ENCODE measurements at regions not wholly inside any gene's neighbourhood (a gene's known extent, or its start where the extent isn't known, plus 50 kb on each side); places are given as distances from the start of the nearest gene placed in this dataset.
A peak's percentile ranks its signal among the peaks of the same experiment; 100 is the strongest.

DNA sequence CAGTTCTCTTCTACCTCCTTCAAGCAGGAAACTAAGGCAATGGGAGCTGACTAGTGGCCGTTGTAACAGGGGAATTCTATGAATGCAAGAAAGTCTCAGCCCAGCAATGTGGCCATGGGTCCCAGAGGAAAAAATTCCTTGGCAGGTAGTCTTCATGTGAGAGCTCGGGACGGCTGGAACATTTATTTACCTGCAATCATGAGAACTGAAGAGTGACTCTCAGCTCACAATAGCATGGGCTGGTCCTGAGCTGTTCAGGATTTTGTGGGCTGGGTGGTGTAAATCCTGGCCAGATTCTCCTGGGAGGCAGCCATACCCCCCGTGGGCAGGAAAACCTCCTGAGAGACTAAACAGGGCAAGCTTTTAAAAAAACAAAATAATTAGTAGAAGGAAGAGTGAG is 330.3 kb upstream of the CTNNB1 start:
- Histone ChIP-seq H3K27ac (ENCODE audit: low read length) (no peak overlapping the region), H3K36me3 (ENCODE audit: control insufficient read depth in 2 of 2, insufficient read depth in 2 of 2, low read length in 2 of 2) (no peaks in the 10 kb centered on the region), H3K4me3 (ENCODE audit: low read length in 2 of 2) (no peak overlapping the region), H3K27me3 (ENCODE audit: control insufficient read depth in 1 of 2, insufficient read depth in 2 of 2, low read length in 2 of 2) (no peaks in the 10 kb centered on the region), H3K9ac (ENCODE audit: low read length in 2 of 2) (no peak overlapping the region), H3K9me3 (ENCODE audit: control insufficient read depth in 2 of 2, low read length in 2 of 2) (no peaks in the 10 kb centered on the region), H3K4me1 (ENCODE audit: control insufficient read depth, insufficient read depth, low read length) (no peaks in the 10 kb centered on the region)

DNA sequence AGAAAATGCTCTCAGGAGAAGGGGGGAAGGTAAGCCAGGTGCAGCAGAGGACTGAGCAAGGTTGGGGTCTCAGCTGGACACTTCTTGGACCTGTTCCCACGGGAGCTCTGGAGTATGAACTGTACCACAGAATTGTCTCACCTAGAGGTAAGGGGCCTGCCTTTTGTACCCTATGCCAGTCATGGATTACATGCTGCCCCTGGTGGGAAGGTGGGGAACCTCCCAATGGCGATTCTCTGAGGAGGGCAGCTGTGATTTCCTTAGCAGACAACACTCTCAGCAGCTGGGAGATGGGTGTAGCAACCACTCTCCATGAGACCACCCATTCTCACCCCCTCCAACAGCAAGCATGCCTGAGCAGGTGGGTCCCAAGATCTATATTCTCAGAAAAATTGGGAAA is 329.4 kb upstream of the CTNNB1 start:
- Histone ChIP-seq H3K9ac (ENCODE audit: low read length in 2 of 2) (no peak overlapping the region), H3K9me3 (ENCODE audit: control insufficient read depth in 2 of 2, low read length in 2 of 2) (no peaks in the 10 kb centered on the region), H3K36me3 (ENCODE audit: control insufficient read depth in 2 of 2, insufficient read depth in 2 of 2, low read length in 2 of 2) (no peaks in the 10 kb centered on the region), H3K4me1 (ENCODE audit: control insufficient read depth, insufficient read depth, low read length) (no peaks in the 10 kb centered on the region), H3K27me3 (ENCODE audit: control insufficient read depth in 1 of 2, insufficient read depth in 2 of 2, low read length in 2 of 2) (no peaks in the 10 kb centered on the region), H3K27ac (ENCODE audit: low read length) (no peak overlapping the region), H3K4me3 (ENCODE audit: low read length in 2 of 2) (no peak overlapping the region)

- Histone ChIP-seq H3K36me3 (ENCODE audit: control insufficient read depth in 2 of 2, insufficient read depth in 2 of 2, low read length in 2 of 2) (no peaks in the 10 kb centered on the region), H3K4me3 (ENCODE audit: low read length in 2 of 2) (no peak overlapping the region), H3K4me1 (ENCODE audit: control insufficient read depth, insufficient read depth, low read length) (peaks cover 6% of the 10 kb centered on the region), H3K9me3 (ENCODE audit: control insufficient read depth in 2 of 2, low read length in 2 of 2) (no peaks in the 10 kb centered on the region), H3K27me3 (ENCODE audit: control insufficient read depth in 1 of 2, insufficient read depth in 2 of 2, low read length in 2 of 2) (no peaks in the 10 kb centered on the region), H3K27ac (ENCODE audit: low read length) (no peak overlapping the region), H3K9ac (ENCODE audit: low read length in 2 of 2) (no peak overlapping the region)
These were observed 327.9 kb upstream of the CTNNB1 start for GRCh38 chr3:40871394-40871793.

GRCh38 chr3:40872258-40872920 is 326.9 kb upstream of the CTNNB1 start:
- Histone ChIP-seq H3K9ac (ENCODE audit: low read length in 2 of 2) (no peak overlapping the region), H3K27me3 (ENCODE audit: control insufficient read depth in 1 of 2, insufficient read depth in 2 of 2, low read length in 2 of 2) (no peaks in the 10 kb centered on the region), H3K4me3 (ENCODE audit: low read length in 2 of 2) (no peak overlapping the region), H3K9me3 (ENCODE audit: control insufficient read depth in 2 of 2, low read length in 2 of 2) (no peaks in the 10 kb centered on the region), H3K4me1 (ENCODE audit: control insufficient read depth, insufficient read depth, low read length) (peaks cover 7% of the 10 kb centered on the region), H3K36me3 (ENCODE audit: control insufficient read depth in 2 of 2, insufficient read depth in 2 of 2, low read length in 2 of 2) (no peaks in the 10 kb centered on the region), H3K27ac (ENCODE audit: low read length) (no peak overlapping the region)

DNA sequence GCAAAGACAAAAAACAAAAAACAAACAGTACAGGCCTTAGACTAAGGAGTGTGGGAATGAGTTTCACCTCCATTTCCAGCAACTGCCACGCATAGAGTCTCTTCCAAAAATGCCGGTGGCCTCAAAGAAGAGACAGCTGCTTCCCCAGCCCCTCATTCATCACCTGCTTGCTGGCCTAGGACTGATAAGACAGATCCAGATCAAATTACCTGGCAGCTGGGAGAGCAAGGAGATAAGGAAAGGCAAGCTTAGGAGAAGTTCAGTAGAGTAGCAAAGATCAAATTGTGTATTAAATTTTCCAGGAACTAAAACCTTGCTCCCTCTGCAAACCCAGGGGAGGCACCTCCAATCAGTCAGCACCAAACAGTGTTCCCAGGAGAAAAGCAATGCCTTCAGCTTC is 325.8 kb upstream of the CTNNB1 start:
- H3K27me3 ChIP-seq (ENCODE audit: control insufficient read depth in 1 of 2, insufficient read depth in 2 of 2, low read length in 2 of 2): no peaks in the 10 kb centered on the region
- no peak overlapping the region for H3K9ac ChIP-seq (ENCODE audit: low read length in 2 of 2)
- peaks cover 17% of the 10 kb centered on the region for H3K4me1 ChIP-seq (ENCODE audit: control insufficient read depth, insufficient read depth, low read length)
- H3K4me3 ChIP-seq (ENCODE audit: low read length in 2 of 2): no peak overlapping the region
- no peaks in the 10 kb centered on the region for H3K9me3 ChIP-seq (ENCODE audit: control insufficient read depth in 2 of 2, low read length in 2 of 2)
- no peak overlapping the region for H3K27ac ChIP-seq (ENCODE audit: low read length)
- H3K36me3 ChIP-seq (ENCODE audit: control insufficient read depth in 2 of 2, insufficient read depth in 2 of 2, low read length in 2 of 2): no peaks in the 10 kb centered on the region

- Histone ChIP-seq H3K27ac (ENCODE audit: low read length) (no peak overlapping the region), H3K9me3 (ENCODE audit: control insufficient read depth in 2 of 2, low read length in 2 of 2) (no peaks in the 10 kb centered on the region), H3K4me1 (ENCODE audit: control insufficient read depth, insufficient read depth, low read length) (peaks cover 23% of the 10 kb centered on the region), H3K9ac (ENCODE audit: low read length in 2 of 2) (no peak overlapping the region), H3K4me3 (ENCODE audit: low read length in 2 of 2) (no peak overlapping the region), H3K27me3 (ENCODE audit: control insufficient read depth in 1 of 2, insufficient read depth in 2 of 2, low read length in 2 of 2) (no peaks in the 10 kb centered on the region), H3K36me3 (ENCODE audit: control insufficient read depth in 2 of 2, insufficient read depth in 2 of 2, low read length in 2 of 2) (no peaks in the 10 kb centered on the region)
These were observed 325.2 kb upstream of the CTNNB1 start for GRCh38 chr3:40873934-40874699.

- Histone ChIP-seq H3K9me3 (ENCODE audit: control insufficient read depth in 2 of 2, low read length in 2 of 2) (no peaks in the 10 kb centered on the region), H3K9ac (ENCODE audit: low read length in 2 of 2) (no peak overlapping the region), H3K27ac (ENCODE audit: low read length) (no peak overlapping the region), H3K36me3 (ENCODE audit: control insufficient read depth in 2 of 2, insufficient read depth in 2 of 2, low read length in 2 of 2) (no peaks in the 10 kb centered on the region), H3K4me1 (ENCODE audit: control insufficient read depth, insufficient read depth, low read length) (peaks cover 25% of the 10 kb centered on the region), H3K27me3 (ENCODE audit: control insufficient read depth in 1 of 2, insufficient read depth in 2 of 2, low read length in 2 of 2) (no peaks in the 10 kb centered on the region), H3K4me3 (ENCODE audit: low read length in 2 of 2) (no peak overlapping the region)
These were observed 323.7 kb upstream of the CTNNB1 start for GRCh38 chr3:40875581-40875980.

- no peaks in the 10 kb centered on the region for H3K27me3 ChIP-seq (ENCODE audit: control insufficient read depth in 1 of 2, insufficient read depth in 2 of 2, low read length in 2 of 2)
- no peaks in the 10 kb centered on the region for H3K36me3 ChIP-seq (ENCODE audit: control insufficient read depth in 2 of 2, insufficient read depth in 2 of 2, low read length in 2 of 2)
- H3K9ac ChIP-seq (ENCODE audit: low read length in 2 of 2): no peak overlapping the region
- no peak overlapping the region for H3K4me3 ChIP-seq (ENCODE audit: low read length in 2 of 2)
- peaks cover 25% of the 10 kb centered on the region for H3K4me1 ChIP-seq (ENCODE audit: control insufficient read depth, insufficient read depth, low read length)
- no peaks in the 10 kb centered on the region for H3K9me3 ChIP-seq (ENCODE audit: control insufficient read depth in 2 of 2, low read length in 2 of 2)
- peak overlapping the region; percentile 4 for H3K27ac ChIP-seq (ENCODE audit: low read length)
These were observed 323.3 kb upstream of the CTNNB1 start for GRCh38 chr3:40876009-40876408.

- H3K9me3 ChIP-seq (ENCODE audit: control insufficient read depth in 2 of 2, low read length in 2 of 2): no peaks in the 10 kb centered on the region
- H3K36me3 ChIP-seq (ENCODE audit: control insufficient read depth in 2 of 2, insufficient read depth in 2 of 2, low read length in 2 of 2): no peaks in the 10 kb centered on the region
- no peak overlapping the region for H3K4me3 ChIP-seq (ENCODE audit: low read length in 2 of 2)
- H3K9ac ChIP-seq (ENCODE audit: low read length in 2 of 2): no peak overlapping the region
- no peaks in the 10 kb centered on the region for H3K27me3 ChIP-seq (ENCODE audit: control insufficient read depth in 1 of 2, insufficient read depth in 2 of 2, low read length in 2 of 2)
- H3K4me1 ChIP-seq (ENCODE audit: control insufficient read depth, insufficient read depth, low read length): peaks cover 25% of the 10 kb centered on the region
- peak overlapping the region; percentile 4 for H3K27ac ChIP-seq (ENCODE audit: low read length)
These were observed 322.8 kb upstream of the CTNNB1 start for GRCh38 chr3:40876496-40876895.

- Histone ChIP-seq H3K36me3 (ENCODE audit: control insufficient read depth in 2 of 2, insufficient read depth in 2 of 2, low read length in 2 of 2) (no peaks in the 10 kb centered on the region), H3K27ac (ENCODE audit: low read length) (peak overlapping the region; percentile 63), H3K9me3 (ENCODE audit: control insufficient read depth in 2 of 2, low read length in 2 of 2) (no peaks in the 10 kb centered on the region), H3K27me3 (ENCODE audit: control insufficient read depth in 1 of 2, insufficient read depth in 2 of 2, low read length in 2 of 2) (no peaks in the 10 kb centered on the region), H3K4me3 (ENCODE audit: low read length in 2 of 2) (peak overlapping the region in 1 of 2 donors; percentile 48), H3K4me1 (ENCODE audit: control insufficient read depth, insufficient read depth, low read length) (peaks cover 25% of the 10 kb centered on the region), H3K9ac (ENCODE audit: low read length in 2 of 2) (peak overlapping the region in 1 of 2 donors; percentile 43)
These were observed 321.5 kb upstream of the CTNNB1 start for GRCh38 chr3:40877631-40878463.
